ENCODE measurements at regions not wholly inside any gene's neighbourhood (a gene's known extent, or its start where the extent isn't known, plus 50 kb on each side); places are given as distances from the start of the nearest gene placed in this dataset.

DNA sequence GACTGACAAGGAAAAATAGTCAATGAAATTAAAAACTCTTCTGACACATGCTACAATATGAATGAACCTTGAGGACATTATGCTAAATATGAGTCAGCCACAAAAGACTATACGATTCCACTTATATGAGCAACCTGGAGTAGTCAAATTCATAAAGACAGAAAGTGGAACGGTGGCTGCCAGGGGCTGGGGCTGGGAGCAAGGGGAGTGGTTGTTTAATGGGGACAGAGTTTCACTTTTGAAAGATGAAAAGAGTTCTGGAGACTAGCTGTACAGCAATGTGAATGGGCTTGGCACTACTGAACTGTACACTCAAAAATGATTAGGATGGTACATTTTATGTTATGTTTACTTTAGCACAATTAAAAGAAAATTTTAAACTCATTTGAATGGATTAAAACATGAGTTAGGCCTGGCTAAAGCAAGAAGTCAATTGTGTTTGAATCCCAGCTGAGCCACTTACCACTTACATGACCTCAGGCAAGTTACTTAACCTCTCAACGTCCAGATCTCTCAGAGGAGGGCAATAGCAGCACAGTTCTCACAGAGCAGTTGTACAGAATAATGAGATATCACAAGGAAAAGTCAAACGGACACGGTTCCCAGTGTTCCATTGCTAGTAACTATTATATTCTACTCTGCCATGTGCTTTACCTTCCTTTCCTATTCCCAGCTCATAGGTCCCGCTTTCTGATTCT is 102.5 kb downstream of the SPTSSA start:
- TF ChIP-seq GATA3 (IDR thresholded peaks at IDR 0.05; ENCODE audit: low read depth, low read length): no peak
- no peak for TF ChIP-seq GATA2 (IDR thresholded peaks at IDR 0.05; ENCODE audit: low read depth, low read length)

Measured in SH-SY5Y (cell line).